ENCODE measurements at regions not wholly inside any gene's neighbourhood (a gene's known extent, or its start where the extent isn't known, plus 50 kb on each side); places are given as distances from the start of the nearest gene placed in this dataset.

GRCh38 chr18:51251625-51252024, 54.1 kb upstream of the MEX3C start:
- no peaks in the 10 kb centered on the region for H3K9me3 ChIP-seq
- no peak overlapping the region for H3K27ac ChIP-seq (ENCODE audit: low read depth in 2 of 2, low read length in 1 of 2)
- ChIA-PET POLR2A (interaction anchor here (0.6 kb wide), 1 partner anchor 85 kb away, joined by 3 read pairs; no protein-coding TSS in a partner anchor), CTCF (interaction anchor here (1.0 to 1.1 kb wide), 2 partner anchors 26 to 163 kb away, joined by 4 read pairs; no protein-coding TSS in a partner anchor)
- H2AFZ ChIP-seq (ENCODE audit: low read depth): no peak overlapping the region
- H3F3A ChIP-seq (replicated peaks; ENCODE audit: insufficient read depth): no peaks in the 10 kb centered on the region
- H3K79me2 ChIP-seq (ENCODE audit: insufficient read depth): no peaks in the 10 kb centered on the region
- no peak overlapping the region for H3K9ac ChIP-seq
- H3K4me1 ChIP-seq (ENCODE audit: control insufficient read depth in 1 of 2, insufficient read depth in 2 of 2, low read depth in 1 of 2, low read length in 1 of 2): peaks cover 0 to 6% of the 10 kb centered on the region in 2 experiments; a peak in 2 of 4 replicates
- no peak for TF ChIP-seq NRF1 (IDR thresholded peaks at IDR 0.05; ENCODE audit: low read depth, low read length)
- TF ChIP-seq MXI1 (IDR thresholded peaks at IDR 0.05; ENCODE audit: low read depth, low read length): no peak
- no peak for TF ChIP-seq MEF2A (IDR thresholded peaks at IDR 0.05; ENCODE audit: borderline replicate concordance, low read depth)
- no peak for TF ChIP-seq NFIC (IDR thresholded peaks at IDR 0.05; ENCODE audit: borderline replicate concordance)
- TF ChIP-seq YY1 (IDR thresholded peaks at IDR 0.05; ENCODE audit: low read depth): no peak
- no peak for TF ChIP-seq GABPA (IDR thresholded peaks at IDR 0.05; ENCODE audit: low read depth)
- TF ChIP-seq POLR2AphosphoS5 (IDR thresholded peaks at IDR 0.05; ENCODE audit: low read depth, low read length): no peak
- TF ChIP-seq EP300 (IDR thresholded peaks at IDR 0.05; ENCODE audit: borderline replicate concordance in 1 of 2, low read depth in 1 of 2, low read length in 1 of 2): no peak
- TF ChIP-seq JUND (IDR thresholded peaks at IDR 0.05): no peak
- no peak for TF ChIP-seq FOXJ3 (CRISPR knock-in tag; IDR thresholded peaks at IDR 0.05)
- no peak for TF ChIP-seq ELF1 (IDR thresholded peaks at IDR 0.05)
- TF ChIP-seq FOXM1 (IDR thresholded peaks at IDR 0.05; ENCODE audit: low read depth): no peak
- no peak for TF ChIP-seq FOSL2 (IDR thresholded peaks at IDR 0.05; ENCODE audit: borderline replicate concordance, low read depth)
- TF ChIP-seq TCF12 (IDR thresholded peaks at IDR 0.05): no peak
- no peak for TF ChIP-seq CHD2 (IDR thresholded peaks at IDR 0.05; ENCODE audit: low read length, partially characterized antibody)
- no peak for TF ChIP-seq RCOR1 (IDR thresholded peaks at IDR 0.05; ENCODE audit: low read length)
- no peak for TF ChIP-seq RAD21 (IDR thresholded peaks at IDR 0.05; ENCODE audit: low read length)
- no peak for TF ChIP-seq RXRA (IDR thresholded peaks at IDR 0.05; ENCODE audit: borderline replicate concordance, low read depth)
- no peak overlapping the region for H3K4me3 ChIP-seq (ENCODE audit: low read depth in 2 of 2, low read length in 1 of 2)
- H3K4me2 ChIP-seq: no peak overlapping the region
- H3K36me3 ChIP-seq (replicated peaks in 1 of 2; ENCODE audit: control insufficient read depth in 1 of 2, insufficient read depth in 2 of 2, low read length in 1 of 2): no peaks in the 10 kb centered on the region
- no peaks in the 10 kb centered on the region for H4K20me1 ChIP-seq (ENCODE audit: insufficient read depth)
- no peak for DNase-seq
- no peaks in the 10 kb centered on the region for H3K27me3 ChIP-seq (ENCODE audit: insufficient read depth)
- H3K9me2 ChIP-seq: no peaks in the 10 kb centered on the region

GRCh38 chr18:51253476-51253875, 56.0 kb upstream of the MEX3C start:
- no peaks in the 10 kb centered on the region for H3K9me3 ChIP-seq
- H3K4me3 ChIP-seq (ENCODE audit: low read depth in 2 of 2, low read length in 1 of 2): no peak overlapping the region
- WGBS (ENCODE audit: low lambda C conversion rate): 80% methylated on average over 1 of the region's 4 CpGs
- no peaks in the 10 kb centered on the region for H3K9me2 ChIP-seq
- H3K4me1 ChIP-seq (ENCODE audit: control insufficient read depth in 1 of 2, insufficient read depth in 2 of 2, low read depth in 1 of 2, low read length in 1 of 2): peaks cover 0 to 9% of the 10 kb centered on the region in 2 experiments; a peak in 2 of 4 replicates
- no peak overlapping the region for H3K4me2 ChIP-seq
- no peak overlapping the region for H3K9ac ChIP-seq
- H3F3A ChIP-seq (replicated peaks; ENCODE audit: insufficient read depth): no peaks in the 10 kb centered on the region
- ChIA-PET POLR2A (no interaction called here), CTCF (interaction anchor here (1.2 kb wide), 1 partner anchor 9 kb away, joined by 3 read pairs; no protein-coding TSS in a partner anchor)
- no peak overlapping the region for H3K27ac ChIP-seq (ENCODE audit: low read depth in 2 of 2, low read length in 1 of 2)
- no peaks in the 10 kb centered on the region for H4K20me1 ChIP-seq (ENCODE audit: insufficient read depth)
- no peaks in the 10 kb centered on the region for H3K27me3 ChIP-seq (ENCODE audit: insufficient read depth)
- no peaks in the 10 kb centered on the region for H3K79me2 ChIP-seq (ENCODE audit: insufficient read depth)
- TF ChIP-seq NRF1 (IDR thresholded peaks at IDR 0.05; ENCODE audit: low read depth, low read length): no peak
- no peak for TF ChIP-seq RCOR1 (IDR thresholded peaks at IDR 0.05; ENCODE audit: low read length)
- no peak for TF ChIP-seq FOXM1 (IDR thresholded peaks at IDR 0.05; ENCODE audit: low read depth)
- no peak for TF ChIP-seq GATA2 (CRISPR knock-in tag; IDR thresholded peaks at IDR 0.05)
- no peak for TF ChIP-seq TCF12 (IDR thresholded peaks at IDR 0.05)
- H3K36me3 ChIP-seq (replicated peaks in 1 of 2; ENCODE audit: control insufficient read depth in 1 of 2, insufficient read depth in 2 of 2, low read length in 1 of 2): no peaks in the 10 kb centered on the region
- no peak for DNase-seq
- H2AFZ ChIP-seq (ENCODE audit: low read depth): no peak overlapping the region

Measured in SK-N-SH (cell line).